HG02642 (cell line): ENCODE measurements at regions not wholly inside any gene's neighbourhood (a gene's known extent, or its start where the extent isn't known, plus 50 kb on each side); places are given as distances from the start of the nearest gene placed in this dataset.

Experiments
- ATAC-seq: cut with Tn5 transposase; IDR thresholded peaks from one replicate; pipeline ENCODE4 v1.9.1; 2021; ENCODE audit warnings: mild to moderate bottlenecking; ENCODE audit not compliant: unreplicated experiment, poor library complexity

- no peak for ATAC-seq
These were observed 587.3 kb downstream of the IGSF11 start for GRCh38 chr3:118447339-118447738.

DNA sequence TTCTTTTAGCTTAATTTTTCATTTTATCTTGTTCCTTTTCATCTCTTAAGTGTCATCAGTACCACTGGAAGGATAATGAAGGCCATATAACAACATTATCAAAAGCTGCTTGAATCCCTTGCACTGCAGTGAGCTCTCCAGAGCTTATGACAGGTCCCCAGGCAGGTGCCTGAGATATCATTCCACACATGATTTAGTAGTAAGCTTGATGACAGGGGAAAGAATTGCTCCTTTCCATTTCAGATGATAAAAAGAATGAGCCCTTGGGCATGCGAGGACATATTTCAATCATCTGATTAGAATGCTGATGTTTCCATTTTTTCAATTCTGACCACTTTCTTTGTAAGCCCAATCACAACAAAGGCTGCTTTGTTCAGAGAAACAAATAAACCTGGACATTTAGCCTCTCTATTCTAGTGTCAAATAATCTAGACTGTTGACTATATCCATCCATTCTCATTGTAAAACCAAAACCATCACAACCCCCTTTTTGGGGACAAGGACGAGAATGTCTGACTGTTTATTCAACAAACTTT is 567.8 kb downstream of the IGSF11 start:
- no peak for ATAC-seq

DNA sequence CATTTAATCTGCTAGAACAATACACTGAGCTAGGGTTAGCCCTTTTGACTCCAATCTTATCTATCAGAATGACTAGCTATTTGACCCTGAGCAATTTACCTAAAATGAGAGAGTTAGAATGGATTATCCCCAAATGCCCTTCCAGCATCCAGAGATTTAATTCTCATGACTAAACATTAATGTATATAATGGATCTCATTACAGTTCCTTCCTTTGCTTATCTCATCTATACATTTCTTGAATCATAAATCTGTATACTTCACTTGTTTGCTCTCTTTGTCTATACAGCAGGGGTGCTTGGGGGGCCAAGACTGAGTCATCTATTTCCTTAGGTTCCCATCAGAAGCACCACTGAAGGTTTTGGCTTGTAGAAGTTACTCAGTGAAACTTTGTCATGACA is 565.8 kb downstream of the IGSF11 start:
- no peak for ATAC-seq

DNA sequence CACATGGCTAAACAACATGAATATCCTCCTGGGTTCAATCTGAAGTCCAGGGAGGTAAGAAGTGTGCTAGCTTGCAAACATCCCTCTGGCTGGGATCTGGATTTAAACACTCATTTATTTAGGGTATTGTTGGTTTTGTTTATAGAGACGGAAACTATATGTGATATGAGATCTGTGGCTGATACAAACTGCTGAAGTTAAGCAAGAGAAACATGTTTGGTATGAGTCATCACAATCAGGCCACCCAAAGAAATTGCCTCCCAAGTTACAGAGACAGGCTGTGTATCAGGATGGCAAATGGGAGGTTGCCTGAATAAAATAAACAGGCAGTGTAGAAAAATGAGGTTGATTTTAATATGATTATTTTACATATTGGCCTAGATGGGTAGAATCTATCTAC is 562.1 kb downstream of the IGSF11 start:
- ATAC-seq, result no peak

DNA sequence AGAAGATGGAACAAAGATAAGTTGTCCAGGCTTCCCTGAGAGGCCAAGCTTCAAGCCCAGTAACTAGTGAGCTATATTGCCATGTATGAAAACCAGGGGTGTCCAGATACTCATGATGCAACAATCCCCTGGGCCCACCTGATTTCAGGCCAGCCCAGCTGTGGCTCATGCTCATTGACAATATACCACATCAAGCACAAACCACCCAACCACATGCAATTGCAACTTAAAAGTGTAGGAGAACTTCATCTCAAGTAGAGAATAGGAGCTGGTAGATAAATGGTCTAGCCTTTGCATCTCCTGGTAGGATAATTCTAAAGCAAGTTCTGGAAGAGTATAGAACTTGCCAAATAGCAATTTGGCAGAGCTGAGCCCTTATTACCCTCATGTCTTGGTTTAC is 561.3 kb downstream of the IGSF11 start:
- ATAC-seq, result no peak

GRCh38 chr3:118476885-118477618 is 557.6 kb downstream of the IGSF11 start:
- no peak for ATAC-seq

GRCh38 chr3:118477768-118478167 is 556.9 kb downstream of the IGSF11 start:
- ATAC-seq, result no peak

GRCh38 chr3:118478706-118479276 is 555.9 kb downstream of the IGSF11 start:
- ATAC-seq, result no peak

GRCh38 chr3:118479376-118479775 is 555.3 kb downstream of the IGSF11 start:
- no peak for ATAC-seq

DNA sequence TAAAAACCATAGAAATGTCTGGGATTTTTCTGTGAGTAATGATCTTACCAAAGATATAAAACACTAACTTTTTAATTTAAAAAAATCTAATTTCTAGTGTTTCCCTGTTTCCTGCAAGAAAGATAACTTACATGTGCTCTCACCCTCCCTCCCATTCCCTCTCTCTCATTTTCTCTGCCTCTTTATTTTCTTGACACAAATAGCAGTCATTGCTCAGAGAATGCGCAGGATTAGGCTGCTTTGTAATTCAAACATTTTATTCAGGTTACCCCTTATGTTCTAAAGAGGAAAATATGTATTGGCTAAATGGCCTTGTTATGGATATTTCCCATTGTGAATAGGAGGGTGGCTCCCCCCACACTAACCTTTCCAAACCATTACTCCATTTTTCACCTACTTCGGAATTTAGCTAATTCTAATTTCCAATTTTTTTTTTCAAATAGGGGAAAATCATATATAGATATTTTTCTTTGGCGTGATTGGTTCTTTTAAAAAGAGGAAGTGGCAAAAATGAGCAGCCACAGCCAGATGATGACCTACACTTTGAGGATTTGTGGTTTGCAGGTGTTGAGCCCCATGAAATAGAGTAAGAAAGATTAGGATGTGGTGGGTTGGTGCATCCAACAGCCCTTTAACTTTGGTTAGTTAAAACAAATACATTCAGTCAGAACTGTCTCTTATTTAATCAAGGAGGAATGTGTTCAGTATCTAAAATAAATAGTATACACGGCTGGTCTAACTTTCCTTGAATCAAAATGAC is 554.4 kb downstream of the IGSF11 start:
- no peak for ATAC-seq

- no peak for ATAC-seq
These were observed 549.0 kb downstream of the IGSF11 start for GRCh38 chr3:118485693-118486092.

- ATAC-seq, result no peak
These were observed 546.9 kb downstream of the IGSF11 start for GRCh38 chr3:118487734-118488133.

- ATAC-seq, result no peak
These were observed 545.9 kb downstream of the IGSF11 start for GRCh38 chr3:118488732-118489131.

DNA sequence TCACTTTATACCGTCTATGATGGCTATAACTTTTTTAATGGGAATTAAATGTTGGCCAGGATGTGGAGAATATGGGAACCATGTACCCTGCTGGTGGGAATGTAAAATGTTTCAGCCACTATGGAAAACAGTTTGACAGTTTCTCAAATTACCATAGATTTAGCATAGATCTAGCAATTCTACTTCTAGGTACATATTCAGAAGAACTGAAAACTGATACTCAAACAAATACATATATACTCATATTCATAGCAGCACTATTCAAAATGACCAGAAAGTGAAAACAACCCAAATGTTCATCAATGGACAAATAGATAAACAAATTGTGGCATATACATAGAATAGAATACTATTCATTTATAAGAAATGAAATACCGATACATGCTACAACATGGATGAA is 539.4 kb downstream of the IGSF11 start:
- no peak for ATAC-seq

- no peak for ATAC-seq
These were observed 537.4 kb downstream of the IGSF11 start for GRCh38 chr3:118497274-118497673.

DNA sequence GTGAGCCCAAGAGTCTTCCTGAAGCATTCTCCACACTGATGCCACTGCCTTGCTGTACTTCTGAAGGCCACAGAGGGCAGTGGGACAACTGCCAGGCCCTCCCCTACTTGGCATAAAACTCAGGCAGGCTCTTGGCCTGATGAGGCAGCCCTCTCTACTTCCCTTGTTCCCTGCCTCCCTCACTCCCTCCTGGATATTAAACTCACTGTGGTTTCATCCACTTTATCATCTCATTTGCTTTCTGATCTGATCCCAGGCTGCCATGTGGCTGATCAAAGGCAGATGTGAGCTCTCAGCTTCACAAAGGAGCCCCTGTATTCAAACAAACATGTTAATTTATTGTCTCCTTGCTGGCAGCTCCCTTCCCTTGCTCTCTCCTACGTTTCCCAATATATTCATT is 533.5 kb downstream of the IGSF11 start:
- no peak for ATAC-seq

GRCh38 chr3:118504906-118505305 is 529.7 kb downstream of the IGSF11 start:
- no peak for ATAC-seq

DNA sequence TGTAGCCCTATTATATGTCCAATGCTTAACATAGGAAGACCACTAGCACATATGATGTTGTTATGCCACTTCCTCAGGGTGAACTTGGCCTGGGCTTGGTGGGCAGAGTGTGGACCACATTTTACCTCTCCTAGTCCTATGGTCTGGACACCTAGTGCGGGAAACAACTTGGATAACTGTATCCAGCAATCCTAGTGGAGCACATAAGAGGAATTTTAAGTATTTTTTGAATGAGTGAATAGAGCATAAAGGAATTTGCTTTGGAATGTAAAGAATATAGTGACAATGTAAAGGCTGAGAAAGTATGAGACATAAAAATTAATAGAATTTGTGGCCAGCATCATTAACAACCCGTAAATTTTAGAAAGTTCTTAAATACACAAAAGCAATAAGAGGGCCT is 528.9 kb downstream of the IGSF11 start:
- no peak for ATAC-seq

- no peak for ATAC-seq
These were observed 523.2 kb downstream of the IGSF11 start for GRCh38 chr3:118511402-118511801.

DNA sequence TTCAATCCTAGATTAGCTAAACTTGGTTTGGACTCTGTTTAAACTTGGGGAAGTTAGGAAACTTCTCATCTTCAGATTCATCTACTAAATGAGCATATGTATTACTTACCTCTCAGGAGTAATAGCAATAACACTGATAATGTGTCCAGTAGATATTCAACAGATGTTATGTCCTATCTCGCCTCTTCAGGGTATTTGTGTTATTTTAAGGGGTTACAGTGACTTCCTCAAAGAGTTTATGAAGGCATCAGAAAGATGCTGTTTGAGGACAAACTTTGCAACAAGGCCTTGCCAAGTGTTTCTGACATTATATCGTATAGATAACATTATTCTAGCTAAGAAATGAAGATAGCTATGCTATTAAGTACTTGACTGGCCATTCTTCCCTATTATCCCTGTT is 522.3 kb downstream of the IGSF11 start:
- ATAC-seq, result no peak

- no peak for ATAC-seq
These were observed 509.6 kb downstream of the IGSF11 start for GRCh38 chr3:118525077-118525476.
